SK-N-SH treated with all-trans-retinoic acid at 6 μM for 48 hours (cell line): ENCODE measurements at regions not wholly inside any gene's neighbourhood (a gene's known extent, or its start where the extent isn't known, plus 50 kb on each side); places are given as distances from the start of the nearest gene placed in this dataset.

Source experiments
- ATAC-seq: fragments of 200-7000 bp; cut with Tn5 transposase; 3 replicates; pipeline ENCODE4 v1.9.1; 2020; ENCODE audit warnings: mild to moderate bottlenecking, moderate library complexity
- ARNTL ChIP-seq: fragments of 450-650 bp; formaldehyde crosslinking; IDR thresholded peaks from 2 replicates; pipeline ENCODE4 v1.5.0; 2020; ENCODE audit warnings: low read depth, mild to moderate bottlenecking, moderate library complexity, borderline replicate concordance
- BACH2 ChIP-seq: fragments of 250-450 bp; sonication (Bioruptor Pico); IDR thresholded peaks from 2 replicates; pipeline ENCODE4 v1.9.0; 2021; ENCODE audit warnings: mild to moderate bottlenecking, borderline replicate concordance
- CSDC2 ChIP-seq: fragments of 250-450 bp; sonication (Bioruptor Pico); IDR thresholded peaks from 2 replicates; pipeline ENCODE4 v1.5.0; 2020; ENCODE audit warnings: mild to moderate bottlenecking, moderate library complexity
- CSRNP3 ChIP-seq: fragments of 250-450 bp; sonication (Bioruptor Pico); IDR thresholded peaks from 2 replicates; pipeline ENCODE4 v1.5.1; 2021; ENCODE audit warnings: mild to moderate bottlenecking, moderate library complexity
- ESRRG ChIP-seq: fragments of 250-450 bp; sonication (Bioruptor Pico); IDR thresholded peaks from 2 replicates; pipeline ENCODE4 v1.6.1; 2021; ENCODE audit warnings: mild to moderate bottlenecking
- ISL1 ChIP-seq: fragments of 250-450 bp; sonication (Bioruptor Pico); IDR thresholded peaks from 2 replicates; pipeline ENCODE4 v2.1.2; 2022; ENCODE audit warnings: mild to moderate bottlenecking, moderate library complexity
- OSR1 ChIP-seq: fragments of 250-450 bp; sonication (Bioruptor Pico); IDR thresholded peaks from 2 replicates; pipeline ENCODE4 v1.8.0; 2022; ENCODE audit warnings: moderate library complexity, mild to moderate bottlenecking, inconsistent platforms
- PPARA ChIP-seq: fragments of 250-450 bp; sonication (Bioruptor Pico); IDR thresholded peaks from 2 replicates; pipeline ENCODE4 v1.5.0; 2020; ENCODE audit warnings: mild to moderate bottlenecking, borderline replicate concordance
- RARB ChIP-seq: fragments of 250-450 bp; sonication (Bioruptor Pico); IDR thresholded peaks from 2 replicates; pipeline ENCODE4 v1.8.0; 2021; ENCODE audit warnings: mild to moderate bottlenecking, moderate library complexity
- SNAI2 ChIP-seq: fragments of 250-450 bp; sonication (Bioruptor Pico); IDR thresholded peaks from 2 replicates; pipeline ENCODE4 v1.5.0; 2020; ENCODE audit warnings: mild to moderate bottlenecking, moderate library complexity
- TCF4 ChIP-seq: fragments of 250-450 bp; sonication (Bioruptor Pico); IDR thresholded peaks from 2 replicates; pipeline ENCODE4 v1.8.0; 2021; ENCODE audit warnings: mild to moderate bottlenecking, moderate library complexity, borderline replicate concordance
- TOX ChIP-seq: fragments of 250-450 bp; sonication (Bioruptor Pico); IDR thresholded peaks from 2 replicates; pipeline ENCODE4 v1.8.0; 2021; ENCODE audit warnings: mild to moderate bottlenecking, moderate library complexity, borderline replicate concordance
- TSHZ2 ChIP-seq: fragments of 250-450 bp; sonication (Bioruptor Pico); IDR thresholded peaks from 2 replicates; pipeline ENCODE4 v1.5.0; 2020; ENCODE audit warnings: mild to moderate bottlenecking, moderate library complexity
- ZC3H10 ChIP-seq: fragments of 250-450 bp; sonication (Bioruptor Pico); IDR thresholded peaks from 2 replicates; pipeline ENCODE4 v1.5.1; 2021; ENCODE audit warnings: mild to moderate bottlenecking, moderate library complexity
- ZFP3 ChIP-seq: fragments of 250-450 bp; sonication (Bioruptor Pico); IDR thresholded peaks from 2 replicates; pipeline ENCODE4 v1.5.0; 2020; ENCODE audit warnings: mild to moderate bottlenecking, moderate library complexity
- ZFP30 ChIP-seq: fragments of 450-650 bp; formaldehyde crosslinking; IDR thresholded peaks from 2 replicates; pipeline ENCODE4 v1.5.0; 2022; ENCODE audit warnings: mild to moderate bottlenecking, moderate library complexity
- ZNF70 ChIP-seq: fragments of 450-650 bp; formaldehyde crosslinking; IDR thresholded peaks from 2 replicates; pipeline ENCODE4 v1.5.0; 2020; ENCODE audit warnings: mild to moderate bottlenecking, moderate library complexity
- TF ChIP-seq, protein P1 (sequence below): fragments of 250-450 bp; sonication (Bioruptor Pico); IDR thresholded peaks from 2 replicates; pipeline ENCODE4 v1.8.0; 2021; ENCODE audit warnings: low read depth, mild to moderate bottlenecking, moderate library complexity, borderline replicate concordance
- TF ChIP-seq, protein P2 (sequence below): fragments of 250-450 bp; sonication (Bioruptor Pico); IDR thresholded peaks from 2 replicates; pipeline ENCODE4 v1.5.1; 2020; ENCODE audit warnings: low read depth, mild to moderate bottlenecking, moderate library complexity

DNA sequence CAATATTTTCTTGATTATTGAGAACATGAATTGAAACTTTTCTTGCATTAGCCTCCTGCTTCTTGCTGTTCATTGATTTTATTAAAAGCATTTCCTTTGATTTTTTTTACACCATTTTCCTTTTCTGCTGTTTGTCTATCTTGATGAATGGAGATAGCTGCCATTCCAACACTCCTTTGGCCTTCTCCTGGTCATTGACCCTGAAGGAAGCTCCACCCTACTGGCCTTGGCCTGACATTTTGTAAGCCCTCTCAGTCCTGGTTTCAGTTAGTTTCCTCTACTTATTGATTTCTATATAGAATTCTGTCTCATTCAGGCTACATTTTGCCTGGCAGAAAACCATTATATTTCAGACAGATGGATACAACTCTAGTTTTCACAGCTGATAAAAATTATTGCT is 115.1 kb upstream of the DMRTA1 start:
- ATAC-seq: no peak
- TF ChIP-seq ZFP3: no peak
- TF ChIP-seq ESRRG (CRISPR knock-in tag): no peak
- no peak for TF ChIP-seq ARNTL (CRISPR knock-in tag)
- TF ChIP-seq, all 23 proteins: peak for 0

DNA sequence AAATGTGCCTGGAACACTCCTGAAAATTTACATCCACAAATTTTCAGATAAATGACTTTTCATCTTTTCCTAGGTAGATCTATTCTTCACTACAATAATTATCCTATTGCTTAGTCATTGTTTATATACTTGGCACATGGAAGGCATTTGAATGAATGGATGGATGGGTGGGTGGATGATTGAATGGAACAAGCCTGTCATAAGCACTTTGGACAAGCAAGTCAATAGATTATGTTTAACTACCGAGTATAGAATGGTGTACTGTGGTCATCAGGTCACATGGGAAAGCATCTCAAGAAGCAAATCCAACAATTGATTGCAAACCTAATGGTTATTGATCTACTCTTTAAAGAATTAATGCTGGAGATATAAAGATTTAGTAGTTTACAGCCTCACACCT is 114.4 kb upstream of the DMRTA1 start:
- no peak for ATAC-seq
- TF ChIP-seq, protein P1, sequence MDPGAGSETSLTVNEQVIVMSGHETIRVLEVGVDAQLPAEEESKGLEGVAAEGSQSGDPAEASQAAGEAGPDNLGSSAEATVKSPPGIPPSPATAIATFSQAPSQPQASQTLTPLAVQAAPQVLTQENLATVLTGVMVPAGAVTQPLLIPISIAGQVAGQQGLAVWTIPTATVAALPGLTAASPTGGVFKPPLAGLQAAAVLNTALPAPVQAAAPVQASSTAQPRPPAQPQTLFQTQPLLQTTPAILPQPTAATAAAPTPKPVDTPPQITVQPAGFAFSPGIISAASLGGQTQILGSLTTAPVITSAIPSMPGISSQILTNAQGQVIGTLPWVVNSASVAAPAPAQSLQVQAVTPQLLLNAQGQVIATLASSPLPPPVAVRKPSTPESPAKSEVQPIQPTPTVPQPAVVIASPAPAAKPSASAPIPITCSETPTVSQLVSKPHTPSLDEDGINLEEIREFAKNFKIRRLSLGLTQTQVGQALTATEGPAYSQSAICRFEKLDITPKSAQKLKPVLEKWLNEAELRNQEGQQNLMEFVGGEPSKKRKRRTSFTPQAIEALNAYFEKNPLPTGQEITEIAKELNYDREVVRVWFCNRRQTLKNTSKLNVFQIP: no peak
- TF ChIP-seq BACH2 (CRISPR knock-in tag) (no peak), TSHZ2 (CRISPR knock-in tag) (no peak)

- no peak for TF ChIP-seq SNAI2 (CRISPR knock-in tag)
- TF ChIP-seq ZFP30: no peak
- TF ChIP-seq ZC3H10 (CRISPR knock-in tag): no peak
- no peak for ATAC-seq
These were observed 109.4 kb upstream of the DMRTA1 start for GRCh38 chr9:22337261-22337660.

DNA sequence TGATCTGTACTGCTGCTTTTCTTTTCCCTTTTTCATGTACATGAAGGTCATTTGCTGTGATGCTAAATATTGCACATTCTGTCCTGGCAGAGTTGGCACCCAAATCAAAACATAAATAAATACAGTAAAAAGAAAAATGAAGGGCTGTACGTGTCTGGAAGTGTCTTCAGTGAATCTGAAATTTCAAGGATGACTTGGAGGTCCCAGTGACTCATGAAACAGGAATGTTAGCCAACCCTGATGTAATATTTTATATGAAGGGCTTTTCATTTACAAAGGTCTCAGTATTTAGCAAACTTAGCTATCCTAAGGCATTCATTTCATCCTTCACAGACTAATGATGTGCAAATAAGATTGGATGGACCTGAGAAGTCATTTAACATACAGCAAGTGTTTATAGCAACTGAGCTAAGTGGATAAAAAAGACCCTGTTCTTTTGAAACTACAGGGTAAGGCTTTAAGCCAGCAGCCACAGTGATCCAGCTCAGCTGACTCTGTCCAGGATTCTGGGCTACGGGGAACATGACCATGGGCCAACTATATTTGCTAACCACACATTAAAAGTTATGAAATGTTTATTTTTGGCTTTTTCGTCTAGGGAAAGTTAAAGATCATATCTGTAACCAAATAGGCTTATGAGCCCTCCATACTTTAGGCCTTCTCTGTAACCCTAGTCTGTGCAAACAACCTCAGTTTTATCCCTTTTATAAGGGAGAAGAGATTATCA is 104.0 kb upstream of the DMRTA1 start:
- ATAC-seq: no peak
- TF ChIP-seq TOX (CRISPR knock-in tag) (no peak), TCF4 (CRISPR knock-in tag) (no peak), CSRNP3 (CRISPR knock-in tag) (no peak)
- TF ChIP-seq, protein P2, sequence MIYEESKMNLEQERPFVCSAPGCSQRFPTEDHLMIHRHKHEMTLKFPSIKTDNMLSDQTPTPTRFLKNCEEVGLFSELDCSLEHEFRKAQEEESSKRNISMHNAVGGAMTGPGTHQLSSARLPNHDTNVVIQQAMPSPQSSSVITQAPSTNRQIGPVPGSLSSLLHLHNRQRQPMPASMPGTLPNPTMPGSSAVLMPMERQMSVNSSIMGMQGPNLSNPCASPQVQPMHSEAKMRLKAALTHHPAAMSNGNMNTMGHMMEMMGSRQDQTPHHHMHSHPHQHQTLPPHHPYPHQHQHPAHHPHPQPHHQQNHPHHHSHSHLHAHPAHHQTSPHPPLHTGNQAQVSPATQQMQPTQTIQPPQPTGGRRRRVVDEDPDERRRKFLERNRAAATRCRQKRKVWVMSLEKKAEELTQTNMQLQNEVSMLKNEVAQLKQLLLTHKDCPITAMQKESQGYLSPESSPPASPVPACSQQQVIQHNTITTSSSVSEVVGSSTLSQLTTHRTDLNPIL (CRISPR knock-in tag): no peak

DNA sequence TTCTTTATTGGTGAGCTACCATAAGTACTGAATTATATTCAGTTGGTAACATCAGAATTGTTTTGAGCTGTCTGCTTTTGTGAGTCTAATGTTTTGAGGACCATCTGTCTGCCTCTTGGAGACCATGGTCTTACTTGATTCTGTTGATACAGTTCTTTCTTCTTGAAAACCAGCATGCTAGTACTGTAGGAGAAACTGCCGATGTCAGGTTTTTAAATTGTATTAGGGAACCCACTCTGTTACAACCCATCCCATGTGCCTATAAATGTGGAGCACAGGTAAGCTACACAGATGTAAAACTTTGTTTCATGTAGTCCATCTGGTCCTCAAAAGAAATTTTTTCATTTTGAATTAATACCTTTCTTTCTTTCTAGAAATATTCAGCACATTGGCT is 103.4 kb upstream of the DMRTA1 start:
- no peak for ATAC-seq
- TF ChIP-seq RARB: no peak
- TF ChIP-seq TCF4 (CRISPR knock-in tag): no peak
- TF ChIP-seq OSR1 (CRISPR knock-in tag): no peak
- TF ChIP-seq SNAI2 (CRISPR knock-in tag): no peak
- TF ChIP-seq CSRNP3 (CRISPR knock-in tag): no peak
- no peak for TF ChIP-seq TSHZ2 (CRISPR knock-in tag)
- TF ChIP-seq ZNF70 (CRISPR knock-in tag): no peak
- TF ChIP-seq ISL1 (CRISPR knock-in tag): no peak
- no peak for TF ChIP-seq ZFP3
- no peak for TF ChIP-seq PPARA (CRISPR knock-in tag)
- TF ChIP-seq CSDC2 (CRISPR knock-in tag): no peak
- TF ChIP-seq BACH2 (CRISPR knock-in tag): no peak
- no peak for TF ChIP-seq ARNTL (CRISPR knock-in tag)
